ENCODE measurements at regions not wholly inside any gene's neighbourhood (a gene's known extent, or its start where the extent isn't known, plus 50 kb on each side); places are given as distances from the start of the nearest gene placed in this dataset.

DNA sequence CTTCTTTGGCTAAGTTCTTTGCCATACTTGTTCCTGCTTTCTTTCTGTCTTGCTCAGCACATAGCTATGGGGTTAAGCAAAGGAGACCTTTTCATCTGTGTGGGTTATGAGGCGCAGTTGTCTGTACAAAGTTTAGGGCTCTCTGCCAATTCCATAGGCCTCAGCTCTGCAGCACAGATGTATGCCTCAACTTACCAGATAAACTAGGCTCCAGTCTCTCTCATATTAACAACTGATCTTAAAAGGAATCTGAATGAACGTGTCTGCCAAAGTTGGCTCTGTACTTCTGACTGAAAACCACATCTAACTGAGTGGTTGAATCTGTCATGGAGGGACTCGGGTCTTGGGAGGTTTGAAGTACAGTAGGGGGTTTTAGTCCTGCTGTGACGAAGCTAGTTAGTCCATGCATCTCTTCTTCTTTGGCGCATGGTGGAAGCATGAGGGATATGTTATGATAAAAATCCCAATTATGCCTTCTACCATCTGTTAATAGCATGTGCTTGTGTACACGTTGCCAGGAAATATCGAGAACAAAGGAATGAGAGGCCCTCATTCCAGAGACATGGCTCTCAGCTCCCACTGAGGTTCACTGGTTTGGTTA lies 114.6 kb upstream of the TSC22D2 start:
- no peak overlapping the region for H3K18ac ChIP-seq (ENCODE audit: low read length)
- no peak overlapping the region for H3K9ac ChIP-seq (ENCODE audit: low read depth, low read length, poor library complexity)
- H3K4me2 ChIP-seq (ENCODE audit: insufficient read depth, low read length, poor library complexity, severe bottlenecking) = no peak overlapping the region
- no peaks in the 10 kb centered on the region for H3K36me3 ChIP-seq (replicated peaks in 1 of 2; ENCODE audit: control insufficient read depth in 2 of 2, insufficient read depth in 2 of 2, low read length in 2 of 2)
- no peaks in the 10 kb centered on the region for H3K4me1 ChIP-seq (ENCODE audit: control insufficient read depth in 2 of 2, insufficient read depth in 1 of 2, low read depth in 1 of 2, low read length in 2 of 2)
- H4K8ac ChIP-seq (ENCODE audit: low read depth, low read length) = no peak overlapping the region
- no peak overlapping the region for H3K4me3 ChIP-seq (ENCODE audit: low read length in 2 of 2)
- H2BK120ac ChIP-seq (ENCODE audit: low read depth, low read length) = no peak overlapping the region
- H3K27ac ChIP-seq (replicated peaks; ENCODE audit: low read length) = no peak overlapping the region
- H2BK15ac ChIP-seq (ENCODE audit: low read length) = no peak overlapping the region
- H2AK5ac ChIP-seq (ENCODE audit: low read depth, low read length) = no peak overlapping the region
- H4K91ac ChIP-seq (ENCODE audit: low read depth, low read length, poor library complexity) = no peak overlapping the region
- no peaks in the 10 kb centered on the region for H3K9me3 ChIP-seq (replicated peaks in 1 of 2; ENCODE audit: control insufficient read depth in 2 of 2, insufficient read depth in 1 of 2, low read depth in 1 of 2, low read length in 2 of 2)
- no CpG with 5 or more reads among the region's 7 CpGs for WGBS, 2 donors (ENCODE audit: extremely low coverage in 2 of 2, insufficient read length in 2 of 2, insufficient replicate concordance in 1 of 2)
- H2AFZ ChIP-seq (ENCODE audit: low read length) = no peak overlapping the region
- no peaks in the 10 kb centered on the region for H3K79me1 ChIP-seq (ENCODE audit: low read depth, low read length)
- DNase-seq (ENCODE audit: low spot score) = no peak
- no peak overlapping the region for H3K4ac ChIP-seq (ENCODE audit: low read length)
- no peak overlapping the region for H3K23ac ChIP-seq (ENCODE audit: low read depth, low read length, poor library complexity)
- H3K14ac ChIP-seq (ENCODE audit: low read length) = no peak overlapping the region
- H2BK12ac ChIP-seq (ENCODE audit: low read length) = no peak overlapping the region
- no peaks in the 10 kb centered on the region for H3K27me3 ChIP-seq (ENCODE audit: control insufficient read depth in 3 of 3, insufficient read depth in 3 of 3, low read depth in 1 of 3, low read length in 3 of 3)
- no peak overlapping the region for H2BK5ac ChIP-seq (ENCODE audit: low read length)

DNA sequence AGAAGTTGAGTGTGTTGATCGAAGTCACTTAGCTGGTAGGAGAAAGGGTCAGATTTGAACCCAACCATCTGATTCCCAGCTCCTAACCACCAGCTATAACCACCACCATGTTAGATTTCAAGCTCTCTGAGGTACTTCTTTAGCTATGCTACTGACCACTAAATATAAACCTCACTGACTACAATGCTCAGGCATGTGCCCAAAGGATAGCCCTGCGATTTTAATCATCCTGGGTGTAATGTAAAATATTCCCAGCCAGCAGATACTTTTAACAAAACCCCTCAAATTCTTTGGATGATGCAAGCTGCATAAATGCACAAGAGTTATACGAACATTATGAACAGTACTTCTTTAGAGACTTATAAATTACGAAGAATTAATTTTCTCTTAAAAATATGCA lies 115.2 kb upstream of the TSC22D2 start:
- no peaks in the 10 kb centered on the region for H3K9me3 ChIP-seq (replicated peaks in 1 of 2; ENCODE audit: control insufficient read depth in 2 of 2, insufficient read depth in 1 of 2, low read depth in 1 of 2, low read length in 2 of 2)
- no peak overlapping the region for H3K4ac ChIP-seq (ENCODE audit: low read length)
- no peak overlapping the region for H2BK5ac ChIP-seq (ENCODE audit: low read length)
- no peak overlapping the region for H3K14ac ChIP-seq (ENCODE audit: low read length)
- no peaks in the 10 kb centered on the region for H3K27me3 ChIP-seq (ENCODE audit: control insufficient read depth in 3 of 3, insufficient read depth in 3 of 3, low read depth in 1 of 3, low read length in 3 of 3)
- DNase-seq (ENCODE audit: low spot score) = no peak
- H3K4me3 ChIP-seq (ENCODE audit: low read length in 2 of 2) = no peak overlapping the region
- H4K8ac ChIP-seq (ENCODE audit: low read depth, low read length) = no peak overlapping the region
- H3K18ac ChIP-seq (ENCODE audit: low read length) = no peak overlapping the region
- no peak overlapping the region for H2AK5ac ChIP-seq (ENCODE audit: low read depth, low read length)
- H4K91ac ChIP-seq (ENCODE audit: low read depth, low read length, poor library complexity) = no peak overlapping the region
- no peaks in the 10 kb centered on the region for H3K4me1 ChIP-seq (ENCODE audit: control insufficient read depth in 2 of 2, insufficient read depth in 1 of 2, low read depth in 1 of 2, low read length in 2 of 2)
- no peak overlapping the region for H3K27ac ChIP-seq (replicated peaks; ENCODE audit: low read length)
- no peaks in the 10 kb centered on the region for H3K36me3 ChIP-seq (replicated peaks in 1 of 2; ENCODE audit: control insufficient read depth in 2 of 2, insufficient read depth in 2 of 2, low read length in 2 of 2)
- no peak overlapping the region for H3K23ac ChIP-seq (ENCODE audit: low read depth, low read length, poor library complexity)
- H3K9ac ChIP-seq (ENCODE audit: low read depth, low read length, poor library complexity) = no peak overlapping the region
- WGBS, 2 donors (ENCODE audit: extremely low coverage in 2 of 2, insufficient read length in 2 of 2, insufficient replicate concordance in 1 of 2) = no CpG with 5 or more reads among the region's 4 CpGs
- H2BK12ac ChIP-seq (ENCODE audit: low read length) = no peak overlapping the region
- H2BK120ac ChIP-seq (ENCODE audit: low read depth, low read length) = no peak overlapping the region
- H2AFZ ChIP-seq (ENCODE audit: low read length) = no peak overlapping the region
- no peak overlapping the region for H3K4me2 ChIP-seq (ENCODE audit: insufficient read depth, low read length, poor library complexity, severe bottlenecking)
- no peaks in the 10 kb centered on the region for H3K79me1 ChIP-seq (ENCODE audit: low read depth, low read length)
- H2BK15ac ChIP-seq (ENCODE audit: low read length) = no peak overlapping the region

DNA sequence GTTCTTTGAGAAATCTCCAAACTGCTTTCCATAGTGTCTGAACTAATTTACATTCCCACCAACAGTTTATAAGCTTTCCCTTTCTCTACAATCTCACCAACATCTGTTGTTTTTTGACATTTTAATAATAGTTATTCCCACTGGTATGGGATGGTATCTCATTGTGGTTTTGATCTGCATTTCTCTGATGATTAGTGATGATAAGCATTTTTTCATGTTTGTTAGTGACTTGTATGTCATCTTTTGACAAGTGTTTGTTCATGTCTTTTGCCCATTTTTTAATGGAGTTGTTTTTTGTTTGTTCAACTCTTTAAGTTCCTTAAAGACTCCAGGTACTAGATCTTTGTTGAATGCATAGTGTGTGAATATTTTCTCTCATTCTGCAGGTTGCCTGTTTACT lies 116.6 kb upstream of the TSC22D2 start:
- Histone ChIP-seq H4K91ac (ENCODE audit: low read depth, low read length, poor library complexity) (no peak overlapping the region), H2BK15ac (ENCODE audit: low read length) (no peak overlapping the region), H2BK120ac (ENCODE audit: low read depth, low read length) (no peak overlapping the region), H3K4me3 (ENCODE audit: low read length in 2 of 2) (no peak overlapping the region), H3K18ac (ENCODE audit: low read length) (no peak overlapping the region), H3K23ac (ENCODE audit: low read depth, low read length, poor library complexity) (no peak overlapping the region), H4K8ac (ENCODE audit: low read depth, low read length) (no peak overlapping the region), H3K4ac (ENCODE audit: low read length) (no peak overlapping the region), H3K14ac (ENCODE audit: low read length) (no peak overlapping the region), H3K27me3 (ENCODE audit: control insufficient read depth in 3 of 3, insufficient read depth in 3 of 3, low read depth in 1 of 3, low read length in 3 of 3) (no peaks in the 10 kb centered on the region), H2AK5ac (ENCODE audit: low read depth, low read length) (no peak overlapping the region), H3K9me3 (replicated peaks in 1 of 2; ENCODE audit: control insufficient read depth in 2 of 2, insufficient read depth in 1 of 2, low read depth in 1 of 2, low read length in 2 of 2) (no peaks in the 10 kb centered on the region), H2BK5ac (ENCODE audit: low read length) (no peak overlapping the region), H3K4me1 (ENCODE audit: control insufficient read depth in 2 of 2, insufficient read depth in 1 of 2, low read depth in 1 of 2, low read length in 2 of 2) (no peaks in the 10 kb centered on the region), H2BK12ac (ENCODE audit: low read length) (no peak overlapping the region), H2AFZ (ENCODE audit: low read length) (no peak overlapping the region), H3K4me2 (ENCODE audit: insufficient read depth, low read length, poor library complexity, severe bottlenecking) (no peak overlapping the region), H3K79me1 (ENCODE audit: low read depth, low read length) (no peaks in the 10 kb centered on the region), H3K36me3 (replicated peaks in 1 of 2; ENCODE audit: control insufficient read depth in 2 of 2, insufficient read depth in 2 of 2, low read length in 2 of 2) (no peaks in the 10 kb centered on the region), H3K27ac (replicated peaks; ENCODE audit: low read length) (no peak overlapping the region), H3K9ac (ENCODE audit: low read depth, low read length, poor library complexity) (no peak overlapping the region)
- DNase-seq (ENCODE audit: low spot score) = no peak

DNA sequence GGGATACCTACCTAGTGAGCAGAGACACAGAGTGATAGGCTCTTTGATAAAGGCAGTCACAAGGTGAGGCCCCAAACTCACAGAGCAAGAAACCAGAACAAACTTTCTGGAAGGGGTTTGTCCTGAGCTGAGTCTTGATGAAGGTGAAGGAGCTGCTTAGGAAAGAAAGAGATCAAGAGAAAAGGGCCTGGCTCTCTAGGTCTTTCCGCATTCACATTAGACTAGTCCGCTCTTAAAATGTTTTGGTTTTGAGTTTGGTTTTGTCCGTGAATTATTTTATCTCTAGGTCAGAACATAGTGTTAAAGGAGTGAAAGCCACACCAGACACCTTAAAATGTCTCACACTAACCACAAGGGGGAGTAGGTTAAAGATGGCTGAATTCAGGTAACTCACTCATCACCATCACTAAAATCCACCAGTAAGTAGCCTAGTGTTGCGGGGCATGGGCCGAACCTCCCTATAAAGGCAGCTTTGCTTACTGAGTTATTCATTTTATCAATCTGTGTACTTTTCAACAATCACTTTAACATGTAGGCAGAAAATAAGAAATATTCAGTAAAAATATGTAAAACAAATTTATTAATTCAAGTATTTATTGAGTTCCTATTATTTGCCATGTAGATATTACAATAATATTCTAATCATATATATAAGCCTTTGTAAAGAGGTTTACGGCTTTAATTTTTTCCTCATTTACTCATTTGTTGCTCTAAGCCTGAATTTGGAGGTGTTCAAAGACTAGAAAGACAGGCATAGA lies 121.5 kb upstream of the TSC22D2 start:
- WGBS, 2 donors (ENCODE audit: extremely low coverage in 2 of 2, insufficient read length in 2 of 2, insufficient replicate concordance in 1 of 2) = no CpG with 5 or more reads among the region's 6 CpGs

More for the DNA sequence above, 121.5 kb upstream of the TSC22D2 start:
- Histone ChIP-seq H3K4me3 (ENCODE audit: low read length in 2 of 2) (no peak overlapping the region), H2AFZ (ENCODE audit: low read length) (peak overlapping the region; percentile 69), H2BK5ac (ENCODE audit: low read length) (no peak overlapping the region), H3K27ac (replicated peaks; ENCODE audit: low read length) (no peak overlapping the region), H3K4me2 (ENCODE audit: insufficient read depth, low read length, poor library complexity, severe bottlenecking) (no peak overlapping the region), H4K91ac (ENCODE audit: low read depth, low read length, poor library complexity) (no peak overlapping the region), H3K23ac (ENCODE audit: low read depth, low read length, poor library complexity) (no peak overlapping the region), H3K79me1 (ENCODE audit: low read depth, low read length) (no peaks in the 10 kb centered on the region), H3K14ac (ENCODE audit: low read length) (no peak overlapping the region), H2BK15ac (ENCODE audit: low read length) (no peak overlapping the region), H3K18ac (ENCODE audit: low read length) (no peak overlapping the region), H3K36me3 (replicated peaks in 1 of 2; ENCODE audit: control insufficient read depth in 2 of 2, insufficient read depth in 2 of 2, low read length in 2 of 2) (no peaks in the 10 kb centered on the region), H3K4me1 (ENCODE audit: control insufficient read depth in 2 of 2, insufficient read depth in 1 of 2, low read depth in 1 of 2, low read length in 2 of 2) (no peaks in the 10 kb centered on the region), H3K9me3 (replicated peaks in 1 of 2; ENCODE audit: control insufficient read depth in 2 of 2, insufficient read depth in 1 of 2, low read depth in 1 of 2, low read length in 2 of 2) (peaks cover 0 to 8% of the 10 kb centered on the region in 2 donors), H2BK12ac (ENCODE audit: low read length) (no peak overlapping the region), H4K8ac (ENCODE audit: low read depth, low read length) (no peak overlapping the region), H3K9ac (ENCODE audit: low read depth, low read length, poor library complexity) (no peak overlapping the region), H2BK120ac (ENCODE audit: low read depth, low read length) (no peak overlapping the region), H3K27me3 (ENCODE audit: control insufficient read depth in 3 of 3, insufficient read depth in 3 of 3, low read depth in 1 of 3, low read length in 3 of 3) (no peaks in the 10 kb centered on the region), H2AK5ac (ENCODE audit: low read depth, low read length) (no peak overlapping the region), H3K4ac (ENCODE audit: low read length) (no peak overlapping the region)
- no peak for DNase-seq (ENCODE audit: low spot score)
